ENCODE measurements at regions not wholly inside any gene's neighbourhood (a gene's known extent, or its start where the extent isn't known, plus 50 kb on each side); places are given as distances from the start of the nearest gene placed in this dataset.

DNA sequence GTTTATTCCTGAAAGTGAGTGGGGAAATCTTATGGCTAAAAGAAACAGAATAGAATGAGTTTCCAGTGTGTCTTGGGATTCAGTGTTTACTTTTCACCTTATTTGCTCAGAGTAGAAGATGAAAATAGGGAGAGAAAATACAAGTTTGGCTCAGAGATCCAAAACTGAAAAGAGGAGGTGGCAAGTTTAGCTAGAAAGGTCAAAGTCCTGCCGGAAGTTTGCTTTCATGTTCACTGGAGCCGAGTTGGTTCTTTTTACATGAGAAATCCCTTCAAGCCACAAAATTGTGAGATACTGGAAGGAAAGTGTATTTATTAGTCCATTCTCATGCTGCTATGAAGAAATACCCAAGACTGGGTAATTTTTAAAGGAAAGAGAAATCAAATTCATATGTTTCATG is 604.6 kb downstream of the MRPL39 start:
- no peaks in the 10 kb centered on the region for H3K36me3 ChIP-seq (ENCODE audit: control insufficient read depth in 2 of 2, insufficient read depth in 1 of 2, low read length in 2 of 2)
- ChIA-PET CTCF (no interaction called here), POLR2A (no interaction called here)
- H3K4me1 ChIP-seq (ENCODE audit: control insufficient read depth, insufficient read depth, low read length): no peaks in the 10 kb centered on the region
- no peaks in the 10 kb centered on the region for H3K9me3 ChIP-seq (ENCODE audit: control insufficient read depth, insufficient read depth, low read depth, low read length)
- no peak overlapping the region for H3K27ac ChIP-seq (ENCODE audit: extremely low read depth, low read depth, low read length)
- H3K4me3 ChIP-seq (ENCODE audit: low read depth, low read length): no peak overlapping the region
- TF ChIP-seq KLF16 (tag by site-specific recombination; IDR thresholded peaks at IDR 0.05) (no peak), ZNF366 (tag by site-specific recombination; conservative IDR thresholded peaks at IDR 0.05) (no peak), ZNF677 (tag by site-specific recombination; IDR thresholded peaks at IDR 0.05) (no peak), ZNF548 (tag by site-specific recombination; IDR thresholded peaks at IDR 0.05) (no peak)
- TF ChIP-seq, protein P1, sequence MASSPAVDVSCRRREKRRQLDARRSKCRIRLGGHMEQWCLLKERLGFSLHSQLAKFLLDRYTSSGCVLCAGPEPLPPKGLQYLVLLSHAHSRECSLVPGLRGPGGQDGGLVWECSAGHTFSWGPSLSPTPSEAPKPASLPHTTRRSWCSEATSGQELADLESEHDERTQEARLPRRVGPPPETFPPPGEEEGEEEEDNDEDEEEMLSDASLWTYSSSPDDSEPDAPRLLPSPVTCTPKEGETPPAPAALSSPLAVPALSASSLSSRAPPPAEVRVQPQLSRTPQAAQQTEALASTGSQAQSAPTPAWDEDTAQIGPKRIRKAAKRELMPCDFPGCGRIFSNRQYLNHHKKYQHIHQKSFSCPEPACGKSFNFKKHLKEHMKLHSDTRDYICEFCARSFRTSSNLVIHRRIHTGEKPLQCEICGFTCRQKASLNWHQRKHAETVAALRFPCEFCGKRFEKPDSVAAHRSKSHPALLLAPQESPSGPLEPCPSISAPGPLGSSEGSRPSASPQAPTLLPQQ (tag by site-specific recombination; IDR thresholded peaks at IDR 0.05): no peak
- TF ChIP-seq, protein P2, sequence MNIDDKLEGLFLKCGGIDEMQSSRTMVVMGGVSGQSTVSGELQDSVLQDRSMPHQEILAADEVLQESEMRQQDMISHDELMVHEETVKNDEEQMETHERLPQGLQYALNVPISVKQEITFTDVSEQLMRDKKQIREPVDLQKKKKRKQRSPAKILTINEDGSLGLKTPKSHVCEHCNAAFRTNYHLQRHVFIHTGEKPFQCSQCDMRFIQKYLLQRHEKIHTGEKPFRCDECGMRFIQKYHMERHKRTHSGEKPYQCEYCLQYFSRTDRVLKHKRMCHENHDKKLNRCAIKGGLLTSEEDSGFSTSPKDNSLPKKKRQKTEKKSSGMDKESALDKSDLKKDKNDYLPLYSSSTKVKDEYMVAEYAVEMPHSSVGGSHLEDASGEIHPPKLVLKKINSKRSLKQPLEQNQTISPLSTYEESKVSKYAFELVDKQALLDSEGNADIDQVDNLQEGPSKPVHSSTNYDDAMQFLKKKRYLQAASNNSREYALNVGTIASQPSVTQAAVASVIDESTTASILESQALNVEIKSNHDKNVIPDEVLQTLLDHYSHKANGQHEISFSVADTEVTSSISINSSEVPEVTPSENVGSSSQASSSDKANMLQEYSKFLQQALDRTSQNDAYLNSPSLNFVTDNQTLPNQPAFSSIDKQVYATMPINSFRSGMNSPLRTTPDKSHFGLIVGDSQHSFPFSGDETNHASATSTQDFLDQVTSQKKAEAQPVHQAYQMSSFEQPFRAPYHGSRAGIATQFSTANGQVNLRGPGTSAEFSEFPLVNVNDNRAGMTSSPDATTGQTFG (tag by site-specific recombination; IDR thresholded peaks at IDR 0.05; ENCODE audit: borderline replicate concordance): no peak
- TF ChIP-seq, protein P3, sequence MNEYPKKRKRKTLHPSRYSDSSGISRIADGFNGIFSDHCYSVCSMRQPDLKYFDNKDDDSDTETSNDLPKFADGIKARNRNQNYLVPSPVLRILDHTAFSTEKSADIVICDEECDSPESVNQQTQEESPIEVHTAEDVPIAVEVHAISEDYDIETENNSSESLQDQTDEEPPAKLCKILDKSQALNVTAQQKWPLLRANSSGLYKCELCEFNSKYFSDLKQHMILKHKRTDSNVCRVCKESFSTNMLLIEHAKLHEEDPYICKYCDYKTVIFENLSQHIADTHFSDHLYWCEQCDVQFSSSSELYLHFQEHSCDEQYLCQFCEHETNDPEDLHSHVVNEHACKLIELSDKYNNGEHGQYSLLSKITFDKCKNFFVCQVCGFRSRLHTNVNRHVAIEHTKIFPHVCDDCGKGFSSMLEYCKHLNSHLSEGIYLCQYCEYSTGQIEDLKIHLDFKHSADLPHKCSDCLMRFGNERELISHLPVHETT (tag by site-specific recombination; IDR thresholded peaks at IDR 0.05): no peak
- TF ChIP-seq, protein P4, sequence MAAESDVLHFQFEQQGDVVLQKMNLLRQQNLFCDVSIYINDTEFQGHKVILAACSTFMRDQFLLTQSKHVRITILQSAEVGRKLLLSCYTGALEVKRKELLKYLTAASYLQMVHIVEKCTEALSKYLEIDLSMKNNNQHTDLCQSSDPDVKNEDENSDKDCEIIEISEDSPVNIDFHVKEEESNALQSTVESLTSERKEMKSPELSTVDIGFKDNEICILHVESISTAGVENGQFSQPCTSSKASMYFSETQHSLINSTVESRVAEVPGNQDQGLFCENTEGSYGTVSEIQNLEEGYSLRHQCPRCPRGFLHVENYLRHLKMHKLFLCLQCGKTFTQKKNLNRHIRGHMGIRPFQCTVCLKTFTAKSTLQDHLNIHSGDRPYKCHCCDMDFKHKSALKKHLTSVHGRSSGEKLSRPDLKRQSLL (tag by site-specific recombination; IDR thresholded peaks at IDR 0.05): no peak

DNA sequence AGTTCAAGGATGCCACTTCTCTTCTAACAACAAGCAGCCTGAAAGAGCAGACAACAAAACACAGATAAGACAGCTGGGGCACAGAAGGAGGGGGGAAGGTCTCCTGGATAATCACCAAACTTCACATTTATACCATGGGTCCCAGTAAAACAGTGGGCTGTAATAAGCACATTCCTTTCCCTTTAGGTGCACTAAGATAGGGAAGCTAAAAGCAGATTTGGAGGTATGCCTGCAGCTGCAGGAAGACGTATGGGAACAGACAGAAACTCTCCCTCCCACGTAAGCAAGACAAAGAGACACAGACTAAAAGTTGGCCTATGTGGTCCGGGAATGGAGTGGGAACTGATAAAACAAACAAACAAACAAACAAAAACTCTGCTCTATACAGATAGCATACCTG is 612.1 kb downstream of the MRPL39 start:
- Histone ChIP-seq H3K4me1 (ENCODE audit: control insufficient read depth, insufficient read depth, low read length) (no peaks in the 10 kb centered on the region), H3K36me3 (ENCODE audit: control insufficient read depth in 2 of 2, insufficient read depth in 1 of 2, low read length in 2 of 2) (no peaks in the 10 kb centered on the region), H3K27ac (ENCODE audit: extremely low read depth, low read depth, low read length) (no peak overlapping the region), H3K9me3 (ENCODE audit: control insufficient read depth, insufficient read depth, low read depth, low read length) (no peaks in the 10 kb centered on the region), H3K4me3 (ENCODE audit: low read depth, low read length) (no peak overlapping the region)
- ChIA-PET CTCF (interaction anchor here (0.6 kb wide), 1 partner anchor 165 kb away, joined by 4 read pairs; no protein-coding TSS in a partner anchor), POLR2A (no interaction called here)
- TF ChIP-seq ZNF324 (tag by site-specific recombination; IDR thresholded peaks at IDR 0.05) (no peak), ZNF76 (tag by site-specific recombination; IDR thresholded peaks at IDR 0.05; ENCODE audit: borderline replicate concordance, low read depth) (no peak), ZNF544 (tag by site-specific recombination; IDR thresholded peaks at IDR 0.05) (no peak), ZNF211 (tag by site-specific recombination; IDR thresholded peaks at IDR 0.05; ENCODE audit: low read depth) (no peak), HOXC10 (CRISPR knock-in tag; IDR thresholded peaks at IDR 0.05) (no peak), ZFP3 (tag by site-specific recombination; IDR thresholded peaks at IDR 0.05; ENCODE audit: low read depth) (no peak), ZFP37 (tag by site-specific recombination; IDR thresholded peaks at IDR 0.05) (no peak), OVOL3 (tag by site-specific recombination; IDR thresholded peaks at IDR 0.05) (no peak), ZBTB17 (tag by site-specific recombination; IDR thresholded peaks at IDR 0.05) (no peak), EGR2 (tag by site-specific recombination; IDR thresholded peaks at IDR 0.05; ENCODE audit: low read depth) (no peak), KLF1 (tag by site-specific recombination; IDR thresholded peaks at IDR 0.05) (no peak)
- TF ChIP-seq, protein P5, sequence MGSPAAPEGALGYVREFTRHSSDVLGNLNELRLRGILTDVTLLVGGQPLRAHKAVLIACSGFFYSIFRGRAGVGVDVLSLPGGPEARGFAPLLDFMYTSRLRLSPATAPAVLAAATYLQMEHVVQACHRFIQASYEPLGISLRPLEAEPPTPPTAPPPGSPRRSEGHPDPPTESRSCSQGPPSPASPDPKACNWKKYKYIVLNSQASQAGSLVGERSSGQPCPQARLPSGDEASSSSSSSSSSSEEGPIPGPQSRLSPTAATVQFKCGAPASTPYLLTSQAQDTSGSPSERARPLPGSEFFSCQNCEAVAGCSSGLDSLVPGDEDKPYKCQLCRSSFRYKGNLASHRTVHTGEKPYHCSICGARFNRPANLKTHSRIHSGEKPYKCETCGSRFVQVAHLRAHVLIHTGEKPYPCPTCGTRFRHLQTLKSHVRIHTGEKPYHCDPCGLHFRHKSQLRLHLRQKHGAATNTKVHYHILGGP (tag by site-specific recombination; IDR thresholded peaks at IDR 0.05): no peak
- TF ChIP-seq, protein P6, sequence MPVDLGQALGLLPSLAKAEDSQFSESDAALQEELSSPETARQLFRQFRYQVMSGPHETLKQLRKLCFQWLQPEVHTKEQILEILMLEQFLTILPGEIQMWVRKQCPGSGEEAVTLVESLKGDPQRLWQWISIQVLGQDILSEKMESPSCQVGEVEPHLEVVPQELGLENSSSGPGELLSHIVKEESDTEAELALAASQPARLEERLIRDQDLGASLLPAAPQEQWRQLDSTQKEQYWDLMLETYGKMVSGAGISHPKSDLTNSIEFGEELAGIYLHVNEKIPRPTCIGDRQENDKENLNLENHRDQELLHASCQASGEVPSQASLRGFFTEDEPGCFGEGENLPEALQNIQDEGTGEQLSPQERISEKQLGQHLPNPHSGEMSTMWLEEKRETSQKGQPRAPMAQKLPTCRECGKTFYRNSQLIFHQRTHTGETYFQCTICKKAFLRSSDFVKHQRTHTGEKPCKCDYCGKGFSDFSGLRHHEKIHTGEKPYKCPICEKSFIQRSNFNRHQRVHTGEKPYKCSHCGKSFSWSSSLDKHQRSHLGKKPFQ (tag by site-specific recombination; IDR thresholded peaks at IDR 0.05): no peak
- TF ChIP-seq, protein P7, sequence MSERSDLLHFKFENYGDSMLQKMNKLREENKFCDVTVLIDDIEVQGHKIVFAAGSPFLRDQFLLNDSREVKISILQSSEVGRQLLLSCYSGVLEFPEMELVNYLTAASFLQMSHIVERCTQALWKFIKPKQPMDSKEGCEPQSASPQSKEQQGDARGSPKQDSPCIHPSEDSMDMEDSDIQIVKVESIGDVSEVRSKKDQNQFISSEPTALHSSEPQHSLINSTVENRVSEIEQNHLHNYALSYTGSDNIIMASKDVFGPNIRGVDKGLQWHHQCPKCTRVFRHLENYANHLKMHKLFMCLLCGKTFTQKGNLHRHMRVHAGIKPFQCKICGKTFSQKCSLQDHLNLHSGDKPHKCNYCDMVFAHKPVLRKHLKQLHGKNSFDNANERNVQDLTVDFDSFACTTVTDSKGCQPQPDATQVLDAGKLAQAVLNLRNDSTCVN (tag by site-specific recombination; optimal IDR thresholded peaks at IDR 0.05): no peak

Data from HEK293 (cell line).